HG03045 (cell line): ENCODE measurements at regions not wholly inside any gene's neighbourhood (a gene's known extent, or its start where the extent isn't known, plus 50 kb on each side); places are given as distances from the start of the nearest gene placed in this dataset.
"Not testable (repeated sequence)": the region's sequence is repeated elsewhere in the genome, so short reads cannot be mapped to it uniquely, and the experiment has no call there.

Experiments
- ATAC-seq: cut with Tn5 transposase; IDR thresholded peaks from one replicate; pipeline ENCODE4 v1.9.1; 2021; ENCODE audit warnings: mild to moderate bottlenecking, moderate library complexity; ENCODE audit not compliant: unreplicated experiment

- ATAC-seq, result not testable (repeated sequence)
Observed at GRCh38 chrY:7320171-7320570, 408.6 kb upstream of the AMELY start.

GRCh38 chrY:7318122-7318521 lies 406.6 kb upstream of the AMELY start:
- ATAC-seq, result no peak

GRCh38 chrY:7317571-7317970 lies 406.0 kb upstream of the AMELY start:
- ATAC-seq, result no peak

- no peak for ATAC-seq
Observed at GRCh38 chrY:7310482-7311269, 399.1 kb upstream of the AMELY start.

- no peak for ATAC-seq
Observed at GRCh38 chrY:7308816-7309215, 397.3 kb upstream of the AMELY start.

- no peak for ATAC-seq
Observed at GRCh38 chrY:7302306-7302705, 390.8 kb upstream of the AMELY start.

GRCh38 chrY:7299960-7300359 lies 388.4 kb upstream of the AMELY start:
- no peak for ATAC-seq

- ATAC-seq, result no peak
Observed at GRCh38 chrY:7292113-7292512, 380.6 kb upstream of the AMELY start.

GRCh38 chrY:7289889-7290833 lies 378.6 kb upstream of the AMELY start:
- no peak for ATAC-seq

- no peak for ATAC-seq
Observed at GRCh38 chrY:7288611-7289010, 377.1 kb upstream of the AMELY start.

- ATAC-seq, result not testable (repeated sequence)
Observed at GRCh38 chrY:7287963-7288362, 376.4 kb upstream of the AMELY start.

GRCh38 chrY:7285388-7285787 lies 373.8 kb upstream of the AMELY start:
- no peak for ATAC-seq

- ATAC-seq, result no peak
Observed at GRCh38 chrY:7283001-7283400, 371.4 kb upstream of the AMELY start.

GRCh38 chrY:7280151-7280740 lies 368.7 kb upstream of the AMELY start:
- ATAC-seq, result not testable (repeated sequence)

- no peak for ATAC-seq
Observed at GRCh38 chrY:7275751-7276150, 364.2 kb upstream of the AMELY start.

GRCh38 chrY:7275014-7275413 lies 363.5 kb upstream of the AMELY start:
- ATAC-seq, result no peak

- peak; percentile 21 for ATAC-seq
Observed at GRCh38 chrY:7274369-7274913, 362.9 kb upstream of the AMELY start.

GRCh38 chrY:7273587-7274203 lies 362.1 kb upstream of the AMELY start:
- peak; percentile 78 for ATAC-seq

- ATAC-seq, result no peak
Observed at GRCh38 chrY:7272556-7273195, 361.1 kb upstream of the AMELY start.

GRCh38 chrY:7263773-7264172 lies 352.2 kb upstream of the AMELY start:
- no peak for ATAC-seq
